OCI-LY3 (cell line): ENCODE measurements at regions not wholly inside any gene's neighbourhood (a gene's known extent, or its start where the extent isn't known, plus 50 kb on each side); places are given as distances from the start of the nearest gene placed in this dataset.
A peak's percentile ranks its signal among the peaks of the same experiment; 100 is the strongest.

Experiments
- H2AFZ ChIP-seq: fragments of 200-600, 300-600 bp; shearing (Covaris generic); 2 replicates; pipeline ENCODE4 v1.6.0; 2014; ENCODE audit warnings: antibody characterized with exemption, low read depth, low read length
- H3K27ac ChIP-seq: fragments of 200-600, 300-600 bp; sonication (generic); 2 replicates; pipeline ENCODE4 v1.5.1; 2014; ENCODE audit warnings: mild to moderate bottlenecking, low read length, moderate library complexity, mixed read lengths
- H3K27me3 ChIP-seq: fragments of 200-600, 300-600 bp; sonication (generic); 2 replicates; pipeline ENCODE4 v1.6.1; 2014; ENCODE audit warnings: low read depth, low read length, mixed read lengths
- H3K36me3 ChIP-seq: fragments of 200-600, 300-600 bp; sonication (generic); replicated peaks from 2 replicates; pipeline ENCODE3; 2014; ENCODE audit warnings: low read depth, low read length, mixed read lengths
- H3K4me1 ChIP-seq: fragments of 300-600, 200-600 bp; sonication (generic); 2 replicates; pipeline ENCODE4 v1.6.1; 2014; ENCODE audit warnings: low read length, mixed read lengths
- H3K4me2 ChIP-seq: fragments of 200-600, 300-600 bp; sonication (generic); 2 replicates; pipeline ENCODE4 v1.6.1; 2014; ENCODE audit warnings: low read length, mixed read lengths
- H3K4me3 ChIP-seq: fragments of 300-600, 200-600 bp; sonication (generic); 2 replicates; pipeline ENCODE4 v1.5.1; 2014; ENCODE audit warnings: antibody characterized with exemption, mild to moderate bottlenecking, low read length, moderate library complexity
- H3K79me2 ChIP-seq: fragments of 300-600, 200-600 bp; shearing (Covaris generic); 2 replicates; pipeline ENCODE4 v1.6.1; 2014; ENCODE audit warnings: mild to moderate bottlenecking, low read length, mixed read lengths
- H3K9ac ChIP-seq: fragments of 300-600, 200-600 bp; shearing (Covaris generic); 2 replicates; pipeline ENCODE4 v1.6.0; 2014; ENCODE audit warnings: mild to moderate bottlenecking, low read length, moderate library complexity
- H3K9me3 ChIP-seq: fragments of 200-600, 300-600 bp; shearing (Covaris generic); 2 replicates; pipeline ENCODE4 v1.6.1; 2014; ENCODE audit warnings: low read length, mixed read lengths; ENCODE audit not compliant: insufficient read depth
- H4K20me1 ChIP-seq: fragments of 200-600, 300-600 bp; sonication (generic); 2 replicates; pipeline ENCODE4 v1.6.1; 2016; ENCODE audit warnings: low read length, mixed read lengths; ENCODE audit not compliant: insufficient read depth
- EZH2phosphoT487 ChIP-seq: fragments of 200-600 bp; shearing (Covaris generic); IDR thresholded peaks from 2 replicates; pipeline ENCODE4 v1.6.1; 2018; ENCODE audit warnings: antibody characterized with exemption, mixed run types, low read depth
- TF ChIP-seq, protein P1 (sequence below): fragments of 200-600, 300-600 bp; sonication (generic); IDR thresholded peaks from 2 replicates; pipeline ENCODE4 v1.5.1; 2014; ENCODE audit warnings: antibody characterized with exemption, low read length, low read depth

GRCh38 chr3:163813935-163814334 lies 1264.4 kb downstream of the SI start:
- Histone ChIP-seq H4K20me1 (no peaks in the 10 kb centered on the region), H3K4me2 (no peak overlapping the region), H3K27ac (no peak overlapping the region), H3K36me3 (no peaks in the 10 kb centered on the region), H3K27me3 (no peaks in the 10 kb centered on the region), H2AFZ (no peak overlapping the region), H3K79me2 (no peaks in the 10 kb centered on the region), H3K4me1 (peaks cover 5% of the 10 kb centered on the region), H3K4me3 (no peak overlapping the region), H3K9me3 (no peaks in the 10 kb centered on the region), H3K9ac (no peak overlapping the region)
- TF ChIP-seq, protein P1, sequence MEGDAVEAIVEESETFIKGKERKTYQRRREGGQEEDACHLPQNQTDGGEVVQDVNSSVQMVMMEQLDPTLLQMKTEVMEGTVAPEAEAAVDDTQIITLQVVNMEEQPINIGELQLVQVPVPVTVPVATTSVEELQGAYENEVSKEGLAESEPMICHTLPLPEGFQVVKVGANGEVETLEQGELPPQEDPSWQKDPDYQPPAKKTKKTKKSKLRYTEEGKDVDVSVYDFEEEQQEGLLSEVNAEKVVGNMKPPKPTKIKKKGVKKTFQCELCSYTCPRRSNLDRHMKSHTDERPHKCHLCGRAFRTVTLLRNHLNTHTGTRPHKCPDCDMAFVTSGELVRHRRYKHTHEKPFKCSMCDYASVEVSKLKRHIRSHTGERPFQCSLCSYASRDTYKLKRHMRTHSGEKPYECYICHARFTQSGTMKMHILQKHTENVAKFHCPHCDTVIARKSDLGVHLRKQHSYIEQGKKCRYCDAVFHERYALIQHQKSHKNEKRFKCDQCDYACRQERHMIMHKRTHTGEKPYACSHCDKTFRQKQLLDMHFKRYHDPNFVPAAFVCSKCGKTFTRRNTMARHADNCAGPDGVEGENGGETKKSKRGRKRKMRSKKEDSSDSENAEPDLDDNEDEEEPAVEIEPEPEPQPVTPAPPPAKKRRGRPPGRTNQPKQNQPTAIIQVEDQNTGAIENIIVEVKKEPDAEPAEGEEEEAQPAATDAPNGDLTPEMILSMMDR, result no peak
- TF ChIP-seq EZH2phosphoT487, result no peak

DNA sequence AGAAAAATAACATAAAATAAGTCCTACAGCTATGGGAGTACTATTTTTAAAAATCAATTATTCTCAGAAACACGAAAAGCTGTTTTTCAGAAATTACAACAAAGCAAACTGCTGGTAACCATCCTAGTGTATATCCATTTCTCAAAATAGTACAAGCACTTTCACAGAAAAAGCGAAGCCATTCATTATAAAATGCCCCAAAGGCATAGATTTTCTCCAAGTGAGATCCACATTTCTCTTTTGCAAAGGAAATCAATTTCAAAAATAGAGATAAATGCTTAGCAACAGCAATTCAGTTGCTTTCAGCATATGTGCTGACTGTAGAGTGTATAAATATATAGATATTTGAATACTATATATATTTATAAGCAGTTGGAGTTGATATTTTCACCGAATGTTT lies 1266.3 kb downstream of the SI start:
- Histone ChIP-seq H3K27ac (no peak overlapping the region), H3K9me3 (no peaks in the 10 kb centered on the region), H4K20me1 (no peaks in the 10 kb centered on the region), H3K36me3 (no peaks in the 10 kb centered on the region), H3K27me3 (no peaks in the 10 kb centered on the region), H3K4me3 (no peak overlapping the region), H3K9ac (no peak overlapping the region), H3K79me2 (no peaks in the 10 kb centered on the region), H3K4me1 (peaks cover 5% of the 10 kb centered on the region), H3K4me2 (no peak overlapping the region), H2AFZ (no peak overlapping the region)
- TF ChIP-seq, protein P1, result no peak
- no peak for TF ChIP-seq EZH2phosphoT487

- Histone ChIP-seq H3K27me3 (no peaks in the 10 kb centered on the region), H3K27ac (no peak overlapping the region), H3K4me3 (no peak overlapping the region), H4K20me1 (no peaks in the 10 kb centered on the region), H2AFZ (peak overlapping the region; percentile 37), H3K9me3 (no peaks in the 10 kb centered on the region), H3K9ac (no peak overlapping the region; the same call in 1 of the 2 replicates), H3K36me3 (no peaks in the 10 kb centered on the region), H3K4me2 (peak overlapping the region; percentile 18), H3K79me2 (no peaks in the 10 kb centered on the region), H3K4me1 (peaks cover 5% of the 10 kb centered on the region)
- TF ChIP-seq, protein P1, result no peak
- no peak for TF ChIP-seq EZH2phosphoT487
Observed at GRCh38 chr3:163809540-163809993, 1268.7 kb downstream of the SI start.

DNA sequence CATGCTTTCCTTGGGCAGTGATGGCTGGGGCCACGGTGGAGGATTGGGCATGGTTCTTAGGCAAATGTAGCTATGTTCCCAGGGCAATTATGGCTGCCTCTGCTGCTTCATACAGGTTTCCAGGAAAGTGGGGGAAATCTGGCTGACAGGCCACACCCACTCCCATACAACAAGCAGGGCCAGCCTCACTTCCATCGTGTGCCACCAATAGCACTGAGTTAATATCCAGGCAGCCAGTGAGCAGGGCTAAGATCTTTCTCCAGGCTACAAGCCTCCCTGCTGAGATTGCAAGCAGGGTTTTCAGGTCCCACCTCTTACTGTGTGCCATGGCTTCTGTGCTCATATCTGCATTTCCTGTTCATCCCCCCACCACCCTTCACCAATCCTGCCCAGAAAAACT lies 1291.9 kb downstream of the SI start:
- TF ChIP-seq EZH2phosphoT487, result no peak
- TF ChIP-seq, protein P1, result no peak
- Histone ChIP-seq H3K27ac (no peak overlapping the region), H3K4me2 (no peak overlapping the region), H3K79me2 (no peaks in the 10 kb centered on the region), H3K9me3 (no peaks in the 10 kb centered on the region), H3K9ac (no peak overlapping the region), H3K36me3 (no peaks in the 10 kb centered on the region), H3K27me3 (no peaks in the 10 kb centered on the region), H3K4me1 (no peaks in the 10 kb centered on the region), H2AFZ (peak overlapping the region; percentile 74; the same call in 1 of the 2 replicates), H3K4me3 (no peak overlapping the region), H4K20me1 (no peaks in the 10 kb centered on the region)
